HG03025 (cell line): ENCODE measurements at regions not wholly inside any gene's neighbourhood (a gene's known extent, or its start where the extent isn't known, plus 50 kb on each side); places are given as distances from the start of the nearest gene placed in this dataset.
A peak's percentile ranks its signal among the peaks of the same experiment; 100 is the strongest.

Experiments
- ATAC-seq: cut with Tn5 transposase; IDR thresholded peaks from one replicate; pipeline ENCODE4 v1.9.1; 2021; ENCODE audit warnings: mild to moderate bottlenecking, moderate library complexity; ENCODE audit not compliant: unreplicated experiment, low FRiP score

GRCh38 chr14:34222122-34222521 is 239.9 kb downstream of the SPTSSA start:
- no peak for ATAC-seq

- peak; percentile 92 for ATAC-seq
Measured at GRCh38 chr14:34220921-34221320, 241.1 kb downstream of the SPTSSA start.

GRCh38 chr14:34220378-34220706 is 241.7 kb downstream of the SPTSSA start:
- ATAC-seq: no peak

- ATAC-seq: no peak
Measured at GRCh38 chr14:34219661-34220377, 242.2 kb downstream of the SPTSSA start.

- ATAC-seq: no peak
Measured at GRCh38 chr14:34218881-34219280, 243.2 kb downstream of the SPTSSA start.

GRCh38 chr14:34214961-34215360 is 247.1 kb downstream of the SPTSSA start:
- ATAC-seq: no peak

- no peak for ATAC-seq
Measured at GRCh38 chr14:34213332-34213731, 248.7 kb downstream of the SPTSSA start.

GRCh38 chr14:34212172-34212929 is 249.7 kb downstream of the SPTSSA start:
- no peak for ATAC-seq

- ATAC-seq: no peak
Measured at GRCh38 chr14:34211732-34212131, 250.3 kb downstream of the SPTSSA start.

GRCh38 chr14:34208532-34208931 is 253.5 kb downstream of the SPTSSA start:
- ATAC-seq: no peak

GRCh38 chr14:34205799-34206198 is 254.9 kb upstream of the EGLN3 start:
- no peak for ATAC-seq

- no peak for ATAC-seq
Measured at GRCh38 chr14:34204774-34205173, 253.9 kb upstream of the EGLN3 start.

- ATAC-seq: no peak
Measured at GRCh38 chr14:34203251-34203722, 252.4 kb upstream of the EGLN3 start.

- ATAC-seq: no peak
Measured at GRCh38 chr14:34201909-34202637, 251.2 kb upstream of the EGLN3 start.

GRCh38 chr14:34199585-34199984 is 248.7 kb upstream of the EGLN3 start:
- ATAC-seq: no peak

- ATAC-seq: no peak
Measured at GRCh38 chr14:34198096-34198495, 247.2 kb upstream of the EGLN3 start.

- no peak for ATAC-seq
Measured at GRCh38 chr14:34195964-34196363, 245.1 kb upstream of the EGLN3 start.

GRCh38 chr14:34190717-34191116 is 239.8 kb upstream of the EGLN3 start:
- ATAC-seq: no peak

GRCh38 chr14:34189866-34190265 is 239.0 kb upstream of the EGLN3 start:
- ATAC-seq: no peak

- no peak for ATAC-seq
Measured at GRCh38 chr14:34187519-34188044, 236.7 kb upstream of the EGLN3 start.

- no peak for ATAC-seq
Measured at GRCh38 chr14:34187061-34187460, 236.2 kb upstream of the EGLN3 start.
